A673 (cell line): ENCODE measurements at regions not wholly inside any gene's neighbourhood (a gene's known extent, or its start where the extent isn't known, plus 50 kb on each side); places are given as distances from the start of the nearest gene placed in this dataset.

Experiments used
- BruUV-seq: library from RNA; stranded (reverse); fragments of 400-500 nt; replicated peaks from 2 replicates; lab custom pipeline; 2021; lab: Mats Ljungman, UMichigan
- CTCF ChIA-PET: fragments of 300-600 bp; sonication (Branson Sonifier 250); formaldehyde crosslinking; loops from one replicate; lab custom pipeline; 2022; ENCODE audit warnings: antibody characterized with exemption; lab: Charles Lee
- POLR2A ChIA-PET: fragments of 300-600 bp; sonication (Branson Sonifier 250); formaldehyde crosslinking; loops from one replicate; lab custom pipeline; 2022; ENCODE audit warnings: antibody characterized with exemption; ENCODE audit not compliant: low non-redundant PET; lab: Charles Lee
- DNase-seq: peaks from one replicate; pipeline ENCODE4 v3.0.0-alpha.2; 2015; ENCODE audit warnings: low spot score
- H3K27ac ChIP-seq: fragments of 200-600 bp; sonication (generic); 2 replicates; pipeline ENCODE4 v1.5.1; 2016; ENCODE audit warnings: mixed run types, low read depth, mild to moderate bottlenecking, mixed read lengths, antibody characterized with exemption, low read length; ENCODE audit not compliant: poor library complexity, severe bottlenecking
- H3K27me3 ChIP-seq: fragments of 200-600 bp; sonication (generic); replicated peaks from 2 replicates; pipeline ENCODE4 v1.6.1; 2017; ENCODE audit warnings: mixed run types, low read depth, mild to moderate bottlenecking, mixed read lengths, antibody characterized with exemption, low read length; ENCODE audit not compliant: insufficient read depth, poor library complexity
- H3K36me3 ChIP-seq: fragments of 200-600 bp; sonication (generic); 2 replicates; pipeline ENCODE4 v1.6.1; 2016; ENCODE audit warnings: mixed run types, mild to moderate bottlenecking, mixed read lengths, antibody characterized with exemption, low read length; ENCODE audit not compliant: insufficient read depth, poor library complexity, severe bottlenecking
- H3K4me1 ChIP-seq: fragments of 200-600 bp; sonication (generic); 2 replicates; pipeline ENCODE4 v1.6.1; 2017; ENCODE audit warnings: mixed run types, mild to moderate bottlenecking, mixed read lengths, antibody characterized with exemption, low read length; ENCODE audit not compliant: insufficient read depth, poor library complexity, severe bottlenecking
- H3K4me3 ChIP-seq: fragments of 200-600 bp; sonication (generic); 2 replicates; pipeline ENCODE4 v1.5.1; 2016; ENCODE audit warnings: low read depth, mixed run types, mild to moderate bottlenecking, mixed read lengths, low read length; ENCODE audit not compliant: poor library complexity, severe bottlenecking
- H3K9me3 ChIP-seq: fragments of 200-600 bp; sonication (generic); 2 replicates; pipeline ENCODE4 v1.6.1; 2016; ENCODE audit warnings: mixed run types, low read depth, mild to moderate bottlenecking, mixed read lengths, antibody characterized with exemption, low read length; ENCODE audit not compliant: poor library complexity, severe bottlenecking
- CTCF ChIP-seq: fragments of 300-800, 200-600 bp; sonication (generic); conservative IDR thresholded peaks from 2 replicates; pipeline ENCODE4 v1.5.1; 2017; ENCODE audit warnings: low read depth, mild to moderate bottlenecking, antibody characterized with exemption, low read length, moderate library complexity, mixed read lengths
- EZH2 ChIP-seq: fragments of 200-600 bp; sonication (generic); IDR thresholded peaks from 2 replicates; pipeline ENCODE4 v1.6.1; 2017; ENCODE audit warnings: borderline replicate concordance, low read depth, mild to moderate bottlenecking, mixed read lengths, antibody characterized with exemption, low read length; ENCODE audit not compliant: poor library complexity, severe bottlenecking
- intact Hi-C: fragments of 100-400 bp; cut with micrococcal nuclease; formaldehyde crosslinking; loops from one replicate; pipeline ENCODE4 v1.10.0; 2022; ENCODE audit not compliant: unreplicated experiment

- intact Hi-C loops: no loop called here
- TF ChIP-seq EZH2 (no peak), CTCF (no peak)
- POLR2A ChIA-PET: no interaction called here
- DNase-seq: no peak
- no peak overlapping the region for H3K27ac ChIP-seq
- H3K4me3 ChIP-seq: no peak overlapping the region
- no peaks in the 10 kb centered on the region for H3K27me3 ChIP-seq
- CTCF ChIA-PET: no interaction called here
- no TSS peak for BruUV-seq
- no peaks in the 10 kb centered on the region for H3K36me3 ChIP-seq
- no peaks in the 10 kb centered on the region for H3K4me1 ChIP-seq
- no peaks in the 10 kb centered on the region for H3K9me3 ChIP-seq
These were observed 353.1 kb downstream of the TLE4 start for GRCh38 chr9:79924836-79925235.

GRCh38 chr9:79917421-79917820 lies 345.7 kb downstream of the TLE4 start:
- TF ChIP-seq EZH2: no peak
- TF ChIP-seq CTCF: no peak
- intact Hi-C loops: no loop called here

GRCh38 chr9:79913867-79914266 lies 342.1 kb downstream of the TLE4 start:
- ChIA-PET CTCF (no interaction called here), POLR2A (no interaction called here)
- Histone ChIP-seq H3K9me3 (no peaks in the 10 kb centered on the region), H3K27ac (no peak overlapping the region), H3K27me3 (no peaks in the 10 kb centered on the region), H3K4me3 (no peak overlapping the region), H3K36me3 (no peaks in the 10 kb centered on the region), H3K4me1 (no peaks in the 10 kb centered on the region)
- DNase-seq: no peak
- intact Hi-C loops: no loop called here
- TF ChIP-seq EZH2: no peak
- no peak for TF ChIP-seq CTCF
- no TSS peak for BruUV-seq

More at GRCh38 chr9:79917421-79917820, 345.7 kb downstream of the TLE4 start:
- BruUV-seq: no TSS peak
- Histone ChIP-seq H3K4me3 (no peak overlapping the region), H3K4me1 (no peaks in the 10 kb centered on the region), H3K27ac (no peak overlapping the region), H3K27me3 (no peaks in the 10 kb centered on the region), H3K36me3 (no peaks in the 10 kb centered on the region), H3K9me3 (no peaks in the 10 kb centered on the region)
- POLR2A ChIA-PET: no interaction called here
- CTCF ChIA-PET: no interaction called here
- no peak for DNase-seq
